Glutamatergic neuron (in vitro differentiated cells): ENCODE measurements at regions not wholly inside any gene's neighbourhood (a gene's known extent, or its start where the extent isn't known, plus 50 kb on each side); places are given as distances from the start of the nearest gene placed in this dataset.
A peak's percentile ranks its signal among the peaks of the same experiment; 100 is the strongest.
"Not testable (repeated sequence)": the region's sequence is repeated elsewhere in the genome, so short reads cannot be mapped to it uniquely, and the experiment has no call there.

Source experiments
- DNase-seq: peaks from one replicate; pipeline ENCODE4 v3.0.0; 2022
- H3K27ac Mint-ChIP-seq: one replicate; pipeline ENCODE4 v1.8.0; 2020; ENCODE audit warnings: mild to moderate bottlenecking, mixed read lengths, inconsistent platforms; ENCODE audit not compliant: unreplicated experiment
- H3K27me3 Mint-ChIP-seq: one replicate; pipeline ENCODE4 v1.8.0; 2020; ENCODE audit warnings: mild to moderate bottlenecking, moderate library complexity, mixed read lengths, inconsistent platforms; ENCODE audit not compliant: unreplicated experiment
- H3K36me3 Mint-ChIP-seq: one replicate; pipeline ENCODE4 v1.8.0; 2020; ENCODE audit warnings: mild to moderate bottlenecking, mixed read lengths, inconsistent platforms; ENCODE audit not compliant: unreplicated experiment
- H3K4me1 Mint-ChIP-seq: one replicate; pipeline ENCODE4 v1.8.0; 2020; ENCODE audit warnings: mild to moderate bottlenecking, low read depth, mixed read lengths, inconsistent platforms; ENCODE audit not compliant: unreplicated experiment
- H3K4me3 Mint-ChIP-seq: one replicate; pipeline ENCODE4 v1.8.0; 2020; ENCODE audit warnings: mild to moderate bottlenecking, mixed read lengths, inconsistent platforms; ENCODE audit not compliant: unreplicated experiment
- H3K9me3 Mint-ChIP-seq: one replicate; pipeline ENCODE4 v1.8.0; 2020; ENCODE audit warnings: mild to moderate bottlenecking, moderate library complexity, mixed read lengths, inconsistent platforms; ENCODE audit not compliant: unreplicated experiment
- TF ChIP-seq, protein P1 (sequence below): fragments of 200-600 bp; sonication (generic); IDR thresholded peaks from one replicate; pipeline ENCODE4 v1.5.0; 2021; ENCODE audit not compliant: partially characterized antibody, unreplicated experiment

GRCh38 chr13:33352526-33352925, 67.0 kb upstream of the STARD13 start:
- Mint-ChIP-seq H3K27me3 (peaks cover 4% of the 10 kb centered on the region), H3K4me3 (no peak overlapping the region), H3K27ac (no peak overlapping the region), H3K4me1 (peaks cover 22% of the 10 kb centered on the region), H3K9me3 (peaks cover 3% of the 10 kb centered on the region), H3K36me3 (no peaks in the 10 kb centered on the region)
- TF ChIP-seq, protein P1, sequence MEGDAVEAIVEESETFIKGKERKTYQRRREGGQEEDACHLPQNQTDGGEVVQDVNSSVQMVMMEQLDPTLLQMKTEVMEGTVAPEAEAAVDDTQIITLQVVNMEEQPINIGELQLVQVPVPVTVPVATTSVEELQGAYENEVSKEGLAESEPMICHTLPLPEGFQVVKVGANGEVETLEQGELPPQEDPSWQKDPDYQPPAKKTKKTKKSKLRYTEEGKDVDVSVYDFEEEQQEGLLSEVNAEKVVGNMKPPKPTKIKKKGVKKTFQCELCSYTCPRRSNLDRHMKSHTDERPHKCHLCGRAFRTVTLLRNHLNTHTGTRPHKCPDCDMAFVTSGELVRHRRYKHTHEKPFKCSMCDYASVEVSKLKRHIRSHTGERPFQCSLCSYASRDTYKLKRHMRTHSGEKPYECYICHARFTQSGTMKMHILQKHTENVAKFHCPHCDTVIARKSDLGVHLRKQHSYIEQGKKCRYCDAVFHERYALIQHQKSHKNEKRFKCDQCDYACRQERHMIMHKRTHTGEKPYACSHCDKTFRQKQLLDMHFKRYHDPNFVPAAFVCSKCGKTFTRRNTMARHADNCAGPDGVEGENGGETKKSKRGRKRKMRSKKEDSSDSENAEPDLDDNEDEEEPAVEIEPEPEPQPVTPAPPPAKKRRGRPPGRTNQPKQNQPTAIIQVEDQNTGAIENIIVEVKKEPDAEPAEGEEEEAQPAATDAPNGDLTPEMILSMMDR: no peak
- DNase-seq: no peak

DNA sequence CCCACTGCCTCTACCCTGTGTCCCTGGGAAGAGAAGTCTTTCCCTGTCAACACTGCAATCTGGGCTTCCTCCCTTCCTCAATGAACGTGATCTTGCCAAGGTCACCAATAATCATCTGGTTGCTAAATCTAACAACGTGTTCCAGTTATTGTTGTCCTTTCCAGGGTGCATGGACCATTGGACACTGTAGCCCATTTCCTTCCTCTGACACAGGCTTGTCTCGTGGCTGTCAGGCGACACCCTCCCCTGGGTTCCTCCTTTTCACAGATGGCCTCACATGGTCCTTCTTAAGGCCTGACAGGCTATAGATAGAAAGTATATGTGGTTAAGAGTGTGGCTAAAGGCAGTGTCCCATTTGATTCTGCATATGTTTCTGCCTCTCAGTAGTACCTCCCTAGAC, 67.7 kb upstream of the STARD13 start:
- H3K4me1 Mint-ChIP-seq: peaks cover 22% of the 10 kb centered on the region
- no peak overlapping the region for H3K27ac Mint-ChIP-seq
- H3K27me3 Mint-ChIP-seq: peaks cover 4% of the 10 kb centered on the region
- TF ChIP-seq, protein P1: no peak
- no peak for DNase-seq
- H3K36me3 Mint-ChIP-seq: no peaks in the 10 kb centered on the region
- peaks cover 3% of the 10 kb centered on the region for H3K9me3 Mint-ChIP-seq
- H3K4me3 Mint-ChIP-seq: no peak overlapping the region

- Mint-ChIP-seq H3K4me3 (no peak overlapping the region), H3K36me3 (no peaks in the 10 kb centered on the region), H3K4me1 (peaks cover 22% of the 10 kb centered on the region), H3K27me3 (peaks cover 4% of the 10 kb centered on the region), H3K9me3 (peaks cover 3% of the 10 kb centered on the region), H3K27ac (peak overlapping the region; percentile 48)
- DNase-seq: no peak
- TF ChIP-seq, protein P1: no peak
Measured at GRCh38 chr13:33353646-33354045, 68.1 kb upstream of the STARD13 start.

DNA sequence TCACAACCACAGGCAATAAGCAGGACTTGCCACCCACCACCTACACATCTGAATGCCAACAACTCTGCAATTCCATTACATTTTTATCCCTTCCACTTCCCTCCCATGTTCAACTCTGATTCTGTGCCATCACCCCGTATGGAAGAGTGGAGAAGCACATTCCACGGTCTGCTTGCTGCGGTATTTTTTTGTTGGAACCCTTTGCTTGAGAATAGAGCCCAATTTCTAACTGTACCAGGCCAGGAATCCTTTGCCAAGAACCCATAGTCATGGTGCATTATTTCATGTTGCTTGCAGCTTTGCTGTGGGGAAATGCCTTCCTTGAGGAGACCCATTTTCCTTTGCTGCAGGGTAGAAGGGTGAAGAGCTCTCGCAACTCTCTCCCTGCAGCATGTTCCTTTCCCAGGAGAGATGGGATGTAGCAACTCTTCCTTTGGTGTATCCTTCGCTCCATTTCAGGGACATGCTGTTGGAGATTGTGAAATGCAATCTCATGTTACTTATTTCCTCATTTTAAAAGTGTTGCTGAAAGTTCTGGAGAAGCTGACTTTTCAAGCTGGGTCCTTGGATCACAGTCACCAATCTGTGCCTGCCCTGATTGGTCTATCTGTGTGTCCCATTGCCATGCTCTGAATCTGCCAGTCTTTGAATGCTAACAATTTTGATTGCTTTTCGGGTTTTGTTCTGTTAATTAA, 69.8 kb upstream of the STARD13 start:
- no peak overlapping the region for H3K4me3 Mint-ChIP-seq
- H3K4me1 Mint-ChIP-seq: peaks cover 22% of the 10 kb centered on the region
- H3K36me3 Mint-ChIP-seq: no peaks in the 10 kb centered on the region
- DNase-seq: no peak
- H3K9me3 Mint-ChIP-seq: peaks cover 3% of the 10 kb centered on the region
- peaks cover 2% of the 10 kb centered on the region for H3K27me3 Mint-ChIP-seq
- TF ChIP-seq, protein P1: no peak
- H3K27ac Mint-ChIP-seq: no peak overlapping the region

- H3K4me1 Mint-ChIP-seq: peaks cover 10% of the 10 kb centered on the region
- DNase-seq, H3K27me3 Mint-ChIP-seq, H3K9me3 Mint-ChIP-seq, H3K27ac Mint-ChIP-seq, H3K36me3 Mint-ChIP-seq, H3K4me3 Mint-ChIP-seq: not testable (repeated sequence)
Measured at GRCh38 chr13:33358076-33358475, 72.5 kb upstream of the STARD13 start.
